Tongue (tissue), 1 donor: ENCODE measurements at regions not wholly inside any gene's neighbourhood (a gene's known extent, or its start where the extent isn't known, plus 50 kb on each side); places are given as distances from the start of the nearest gene placed in this dataset.
A peak's percentile ranks its signal among the peaks of the same experiment; 100 is the strongest.
"Not testable (repeated sequence)": the region's sequence is repeated elsewhere in the genome, so short reads cannot be mapped to it uniquely, and the experiment has no call there.

Source experiments
- DNase-seq: peaks from one replicate; pipeline ENCODE4 v3.0.0-alpha.2; 2015

GRCh38 chr17:70947215-70947614 lies 777.9 kb downstream of the KCNJ2 start:
- no peak for DNase-seq

GRCh38 chr17:70947636-70948565 lies 778.6 kb downstream of the KCNJ2 start:
- DNase-seq, result no peak

GRCh38 chr17:70953140-70953539 lies 783.8 kb downstream of the KCNJ2 start:
- DNase-seq, result not testable (repeated sequence)

GRCh38 chr17:70955441-70955840 lies 786.1 kb downstream of the KCNJ2 start:
- DNase-seq, result no peak

- DNase-seq, result peak; percentile 57
Observed at GRCh38 chr17:70956726-70957125, 787.4 kb downstream of the KCNJ2 start.

- no peak for DNase-seq
Observed at GRCh38 chr17:70961341-70961740, 792.0 kb downstream of the KCNJ2 start.

- DNase-seq, result no peak
Observed at GRCh38 chr17:70968302-70968701, 799.0 kb downstream of the KCNJ2 start.

- DNase-seq, result no peak
Observed at GRCh38 chr17:70969521-70970034, 800.2 kb downstream of the KCNJ2 start.

GRCh38 chr17:70976447-70976846 lies 807.1 kb downstream of the KCNJ2 start:
- DNase-seq, result no peak

- DNase-seq, result no peak
Observed at GRCh38 chr17:70984873-70985272, 815.5 kb downstream of the KCNJ2 start.

GRCh38 chr17:70987867-70988340 lies 818.6 kb downstream of the KCNJ2 start:
- no peak for DNase-seq

- no peak for DNase-seq
Observed at GRCh38 chr17:70988622-70989021, 819.3 kb downstream of the KCNJ2 start.

- no peak for DNase-seq
Observed at GRCh38 chr17:70989280-70989679, 819.9 kb downstream of the KCNJ2 start.

- DNase-seq, result no peak
Observed at GRCh38 chr17:70994194-70994593, 824.9 kb downstream of the KCNJ2 start.

- DNase-seq, result no peak
Observed at GRCh38 chr17:70995997-70996396, 826.7 kb downstream of the KCNJ2 start.

- peak; percentile 32 for DNase-seq
Observed at GRCh38 chr17:71003736-71004135, 834.4 kb downstream of the KCNJ2 start.

GRCh38 chr17:71004413-71004812 lies 835.1 kb downstream of the KCNJ2 start:
- no peak for DNase-seq

GRCh38 chr17:71011391-71011790 lies 842.1 kb downstream of the KCNJ2 start:
- peak; percentile 9 for DNase-seq

- DNase-seq, result no peak
Observed at GRCh38 chr17:71019699-71020098, 850.4 kb downstream of the KCNJ2 start.

GRCh38 chr17:71022758-71023157 lies 853.4 kb downstream of the KCNJ2 start:
- no peak for DNase-seq

- peak; percentile 82 for DNase-seq
Observed at GRCh38 chr17:71023249-71024030, 854.1 kb downstream of the KCNJ2 start.

- DNase-seq, result peak; percentile 5
Observed at GRCh38 chr17:71024172-71024571, 854.8 kb downstream of the KCNJ2 start.

GRCh38 chr17:71024969-71025368 lies 855.6 kb downstream of the KCNJ2 start:
- no peak for DNase-seq
